Breast epithelium (tissue), 3 donors: ENCODE measurements at regions not wholly inside any gene's neighbourhood (a gene's known extent, or its start where the extent isn't known, plus 50 kb on each side); places are given as distances from the start of the nearest gene placed in this dataset.

Source experiments
- POLR2A ChIP-seq: fragments of 450-650 bp; IDR thresholded peaks from one replicate; pipeline ENCODE4 v1.6.1; 2016; ENCODE audit warnings: antibody characterized with exemption, mild to moderate bottlenecking, moderate library complexity
- TF ChIP-seq, protein P1 (sequence below), 3 donors: fragments of 450-650 bp; IDR thresholded peaks; one replicate each; pipeline ENCODE4 v1.5.1; 2016 to 2017; ENCODE audit warnings: antibody characterized with exemption in 3 of 3, mild to moderate bottlenecking in 3 of 3, moderate library complexity in 3 of 3

DNA sequence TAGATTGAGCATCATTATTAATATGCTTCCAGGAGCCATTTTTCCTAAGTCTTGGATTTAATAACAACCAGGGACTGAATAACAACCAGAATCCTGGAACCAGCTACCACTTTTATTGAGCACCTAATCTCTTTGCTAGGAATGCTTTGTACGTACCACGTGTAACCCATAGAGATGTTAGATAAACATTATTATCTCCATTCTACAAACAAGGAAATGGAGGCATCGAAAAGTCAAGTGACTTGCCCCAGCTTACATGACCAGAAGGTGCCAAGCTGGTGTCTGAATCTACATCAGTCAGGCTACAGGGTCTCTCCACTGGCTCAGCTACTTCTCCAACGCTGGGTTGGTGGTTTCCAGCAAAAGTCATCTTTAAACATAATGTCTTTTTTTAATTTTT is 256.1 kb upstream of the ANKRD55 start:
- no peak for TF ChIP-seq POLR2A
- TF ChIP-seq, protein P1, sequence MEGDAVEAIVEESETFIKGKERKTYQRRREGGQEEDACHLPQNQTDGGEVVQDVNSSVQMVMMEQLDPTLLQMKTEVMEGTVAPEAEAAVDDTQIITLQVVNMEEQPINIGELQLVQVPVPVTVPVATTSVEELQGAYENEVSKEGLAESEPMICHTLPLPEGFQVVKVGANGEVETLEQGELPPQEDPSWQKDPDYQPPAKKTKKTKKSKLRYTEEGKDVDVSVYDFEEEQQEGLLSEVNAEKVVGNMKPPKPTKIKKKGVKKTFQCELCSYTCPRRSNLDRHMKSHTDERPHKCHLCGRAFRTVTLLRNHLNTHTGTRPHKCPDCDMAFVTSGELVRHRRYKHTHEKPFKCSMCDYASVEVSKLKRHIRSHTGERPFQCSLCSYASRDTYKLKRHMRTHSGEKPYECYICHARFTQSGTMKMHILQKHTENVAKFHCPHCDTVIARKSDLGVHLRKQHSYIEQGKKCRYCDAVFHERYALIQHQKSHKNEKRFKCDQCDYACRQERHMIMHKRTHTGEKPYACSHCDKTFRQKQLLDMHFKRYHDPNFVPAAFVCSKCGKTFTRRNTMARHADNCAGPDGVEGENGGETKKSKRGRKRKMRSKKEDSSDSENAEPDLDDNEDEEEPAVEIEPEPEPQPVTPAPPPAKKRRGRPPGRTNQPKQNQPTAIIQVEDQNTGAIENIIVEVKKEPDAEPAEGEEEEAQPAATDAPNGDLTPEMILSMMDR (IDR thresholded peaks at IDR 0.05) = no peak
